OCI-LY1 (cell line): ENCODE measurements at regions not wholly inside any gene's neighbourhood (a gene's known extent, or its start where the extent isn't known, plus 50 kb on each side); places are given as distances from the start of the nearest gene placed in this dataset.

Experiments
- H2AFZ ChIP-seq: fragments of 200-600 bp; sonication (generic), shearing (Covaris generic); 2 replicates; pipeline ENCODE4 v1.6.0; 2014; ENCODE audit warnings: antibody characterized with exemption, mild to moderate bottlenecking, low read length
- H3F3A ChIP-seq: fragments of 200-600 bp; sonication (generic), shearing (Covaris generic); 2 replicates; pipeline ENCODE4 v1.6.0; 2014; ENCODE audit warnings: mild to moderate bottlenecking, antibody characterized with exemption, low read length, moderate library complexity; ENCODE audit not compliant: insufficient read depth
- H3K27ac ChIP-seq: fragments of 200-600 bp; sonication (generic); 2 replicates; pipeline ENCODE4 v1.5.1; 2014; ENCODE audit warnings: low read length, mixed run types, mild to moderate bottlenecking, low read depth; ENCODE audit not compliant: poor library complexity, severe bottlenecking
- H3K27me3 ChIP-seq: fragments of 200-600 bp; sonication (generic); 2 replicates; pipeline ENCODE4 v1.6.0; 2014; ENCODE audit warnings: antibody characterized with exemption, mild to moderate bottlenecking, low read length, moderate library complexity; ENCODE audit not compliant: insufficient read depth
- H3K36me3 ChIP-seq: fragments of 200-600 bp; sonication (generic); 2 replicates; pipeline ENCODE4 v1.6.1; 2014; ENCODE audit warnings: mild to moderate bottlenecking, antibody characterized with exemption, low read length, moderate library complexity, mixed read lengths; ENCODE audit not compliant: insufficient read depth
- H3K4me1 ChIP-seq: fragments of 200-600 bp; sonication (generic); 2 replicates; pipeline ENCODE4 v1.5.1; 2014; ENCODE audit warnings: mild to moderate bottlenecking, low read length, moderate library complexity; ENCODE audit not compliant: insufficient read depth, severe bottlenecking
- H3K4me2 ChIP-seq: fragments of 200-600 bp; sonication (generic), shearing (Covaris generic); 2 replicates; pipeline ENCODE4 v1.6.1; 2014; ENCODE audit warnings: low read length
- H3K4me3 ChIP-seq: fragments of 200-600 bp; sonication (generic); 2 replicates; pipeline ENCODE4 v1.5.1; 2014; ENCODE audit warnings: low read length, low read depth, mild to moderate bottlenecking, mixed read lengths; ENCODE audit not compliant: poor library complexity, severe bottlenecking
- H3K79me2 ChIP-seq: fragments of 200-600 bp; shearing (Covaris generic); 2 replicates; pipeline ENCODE4 v1.6.1; 2016; ENCODE audit warnings: mixed run types, low read length, mixed read lengths; ENCODE audit not compliant: insufficient read depth
- H3K9ac ChIP-seq: fragments of 200-600 bp; sonication (generic), shearing (Covaris generic); 2 replicates; pipeline ENCODE4 v1.6.1; 2014; ENCODE audit warnings: mild to moderate bottlenecking, low read length, mixed read lengths
- H3K9me2 ChIP-seq: fragments of 200-600 bp; sonication (generic), shearing (Covaris generic); 2 replicates; pipeline ENCODE4 v1.6.1; 2014; ENCODE audit warnings: low read depth, mild to moderate bottlenecking, low read length, mixed read lengths
- H3K9me3 ChIP-seq: fragments of 200-600 bp; shearing (Covaris generic); 2 replicates; pipeline ENCODE4 v1.6.1; 2014; ENCODE audit warnings: low read length, mixed read lengths
- H4K20me1 ChIP-seq: fragments of 200-600 bp; sonication (generic), shearing (Covaris generic); 2 replicates; pipeline ENCODE4 v1.6.0; 2016; ENCODE audit warnings: mild to moderate bottlenecking, low read length; ENCODE audit not compliant: insufficient read depth
- EZH2 ChIP-seq: fragments of 200-600 bp; sonication (generic), shearing (Covaris generic); IDR thresholded peaks from 2 replicates; pipeline ENCODE4 v1.8.0; 2017; ENCODE audit warnings: borderline replicate concordance, mixed run types, mild to moderate bottlenecking, antibody characterized with exemption, low read length, moderate library complexity, mixed read lengths
- TF ChIP-seq, protein P1 (sequence below): fragments of 200-600 bp; sonication (generic), shearing (Covaris generic); IDR thresholded peaks from 2 replicates; pipeline ENCODE4 v1.5.1; 2017; ENCODE audit warnings: mild to moderate bottlenecking, antibody characterized with exemption, low read length, moderate library complexity, mixed read lengths

DNA sequence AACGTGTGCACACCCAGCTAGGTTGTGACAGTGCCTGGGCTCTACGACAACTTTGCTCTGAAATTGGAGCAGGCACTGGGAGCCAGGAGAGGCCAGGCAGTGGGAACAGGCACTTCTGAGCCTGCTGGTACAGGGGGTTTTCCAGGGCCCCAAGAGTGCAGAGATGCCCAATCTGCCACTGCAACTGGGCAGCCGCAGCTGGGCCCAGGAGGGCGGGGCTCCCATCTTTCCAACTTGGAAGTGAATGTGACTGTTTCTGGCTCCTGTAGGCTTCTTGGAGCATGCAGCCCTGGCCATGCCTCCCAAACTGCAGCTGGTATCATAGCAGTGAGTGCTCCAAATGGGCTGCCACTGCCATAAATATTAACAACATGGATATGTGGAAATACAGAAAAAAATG is 465.1 kb upstream of the PABPC4L start:
- TF ChIP-seq, protein P1, sequence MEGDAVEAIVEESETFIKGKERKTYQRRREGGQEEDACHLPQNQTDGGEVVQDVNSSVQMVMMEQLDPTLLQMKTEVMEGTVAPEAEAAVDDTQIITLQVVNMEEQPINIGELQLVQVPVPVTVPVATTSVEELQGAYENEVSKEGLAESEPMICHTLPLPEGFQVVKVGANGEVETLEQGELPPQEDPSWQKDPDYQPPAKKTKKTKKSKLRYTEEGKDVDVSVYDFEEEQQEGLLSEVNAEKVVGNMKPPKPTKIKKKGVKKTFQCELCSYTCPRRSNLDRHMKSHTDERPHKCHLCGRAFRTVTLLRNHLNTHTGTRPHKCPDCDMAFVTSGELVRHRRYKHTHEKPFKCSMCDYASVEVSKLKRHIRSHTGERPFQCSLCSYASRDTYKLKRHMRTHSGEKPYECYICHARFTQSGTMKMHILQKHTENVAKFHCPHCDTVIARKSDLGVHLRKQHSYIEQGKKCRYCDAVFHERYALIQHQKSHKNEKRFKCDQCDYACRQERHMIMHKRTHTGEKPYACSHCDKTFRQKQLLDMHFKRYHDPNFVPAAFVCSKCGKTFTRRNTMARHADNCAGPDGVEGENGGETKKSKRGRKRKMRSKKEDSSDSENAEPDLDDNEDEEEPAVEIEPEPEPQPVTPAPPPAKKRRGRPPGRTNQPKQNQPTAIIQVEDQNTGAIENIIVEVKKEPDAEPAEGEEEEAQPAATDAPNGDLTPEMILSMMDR: no peak
- peaks cover 15% of the 10 kb centered on the region for H3K4me1 ChIP-seq
- H3K4me2 ChIP-seq: no peak overlapping the region
- no peaks in the 10 kb centered on the region for H3K27me3 ChIP-seq
- H4K20me1 ChIP-seq: no peaks in the 10 kb centered on the region
- H3K36me3 ChIP-seq: no peaks in the 10 kb centered on the region
- no peaks in the 10 kb centered on the region for H3F3A ChIP-seq
- H2AFZ ChIP-seq: no peak overlapping the region
- H3K9me3 ChIP-seq: peaks cover 11% of the 10 kb centered on the region; the same call in 1 of the 2 replicates
- H3K79me2 ChIP-seq: no peaks in the 10 kb centered on the region
- no peak overlapping the region for H3K27ac ChIP-seq
- no peak overlapping the region for H3K4me3 ChIP-seq
- H3K9ac ChIP-seq: no peak overlapping the region
- H3K9me2 ChIP-seq: no peaks in the 10 kb centered on the region

DNA sequence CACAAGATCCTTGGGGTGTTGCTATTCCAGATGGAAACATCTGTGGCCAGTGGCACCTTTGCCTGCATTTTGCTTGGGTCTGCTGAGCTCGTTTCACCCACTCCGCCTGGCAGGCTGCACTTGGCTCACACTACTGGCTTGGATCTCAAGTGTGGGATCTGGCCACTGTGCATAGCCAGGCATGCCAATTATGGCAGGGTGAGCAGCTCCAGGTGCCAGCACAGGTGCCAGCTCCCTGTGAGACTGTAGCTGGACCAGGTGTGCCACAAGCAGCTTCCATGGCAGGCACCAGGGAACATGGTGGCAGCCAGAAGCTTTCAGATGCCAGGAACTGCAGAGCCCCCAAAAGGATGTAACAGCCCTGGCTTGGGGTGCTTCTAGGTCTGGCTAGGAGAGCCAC is 463.8 kb upstream of the PABPC4L start:
- Histone ChIP-seq H3K27me3 (no peaks in the 10 kb centered on the region), H2AFZ (no peak overlapping the region)

DNA sequence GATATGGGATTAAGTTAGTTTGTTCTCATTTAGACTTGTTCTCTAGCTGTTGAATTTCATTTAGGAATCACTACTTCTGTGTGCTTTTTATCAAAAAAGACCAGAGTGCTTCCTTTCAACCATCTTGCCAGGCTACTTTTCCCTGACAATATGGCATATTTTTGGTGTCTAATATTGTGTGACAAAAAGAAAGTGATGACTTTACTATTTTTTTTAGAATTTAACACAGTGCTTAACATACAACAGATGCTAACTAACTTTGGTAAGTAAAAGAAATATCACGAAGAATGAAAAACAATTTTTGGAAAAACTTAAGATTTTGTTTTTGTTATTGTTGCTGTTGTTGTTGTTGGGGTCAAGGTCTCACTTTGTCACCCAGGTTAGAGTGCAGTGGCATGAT is 462.2 kb upstream of the PABPC4L start:
- H3K79me2 ChIP-seq: no peaks in the 10 kb centered on the region
- no peaks in the 10 kb centered on the region for H4K20me1 ChIP-seq
- peaks cover 10% of the 10 kb centered on the region for H3K4me1 ChIP-seq
- no peak overlapping the region for H2AFZ ChIP-seq
- H3K9ac ChIP-seq: no peak overlapping the region
- no peaks in the 10 kb centered on the region for H3K27me3 ChIP-seq
- H3K4me2 ChIP-seq: no peak overlapping the region
- peaks cover 11% of the 10 kb centered on the region; the same call in 1 of the 2 replicates for H3K9me3 ChIP-seq
- H3F3A ChIP-seq: no peaks in the 10 kb centered on the region
- H3K36me3 ChIP-seq: no peaks in the 10 kb centered on the region
- H3K4me3 ChIP-seq: no peak overlapping the region
- TF ChIP-seq, protein P1: no peak
- no peak for TF ChIP-seq EZH2
- H3K27ac ChIP-seq: no peak overlapping the region
- H3K9me2 ChIP-seq: no peaks in the 10 kb centered on the region

More for the DNA sequence above, 463.8 kb upstream of the PABPC4L start:
- no peaks in the 10 kb centered on the region for H3F3A ChIP-seq
- no peaks in the 10 kb centered on the region for H3K9me2 ChIP-seq
- no peak for TF ChIP-seq EZH2
- TF ChIP-seq, protein P1: no peak
- H3K9me3 ChIP-seq: peaks cover 11% of the 10 kb centered on the region; the same call in 1 of the 2 replicates
- no peaks in the 10 kb centered on the region for H3K79me2 ChIP-seq
- no peak overlapping the region for H3K9ac ChIP-seq
- no peak overlapping the region for H3K4me3 ChIP-seq
- no peaks in the 10 kb centered on the region for H3K36me3 ChIP-seq
- H3K4me1 ChIP-seq: peaks cover 15% of the 10 kb centered on the region
- H3K4me2 ChIP-seq: no peak overlapping the region
- no peak overlapping the region for H3K27ac ChIP-seq
- no peaks in the 10 kb centered on the region for H4K20me1 ChIP-seq
